IMR-90 (cell line): ENCODE measurements at regions not wholly inside any gene's neighbourhood (a gene's known extent, or its start where the extent isn't known, plus 50 kb on each side); places are given as distances from the start of the nearest gene placed in this dataset.

Experiments used
- ATAC-seq: fragments of 200-7000 bp; cut with Tn5 transposase; 2 replicates; pipeline ENCODE4 v1.9.1; 2020; ENCODE audit warnings: low read depth, mild to moderate bottlenecking, moderate library complexity
- BruUV-seq: library from RNA; stranded (reverse); fragments of 400-500 nt; replicated peaks from 2 replicates; lab custom pipeline; 2021; lab: Mats Ljungman, UMichigan
- CTCF ChIA-PET: fragments of 300-600 bp; formaldehyde crosslinking; extraction: SDS; loops from one replicate; lab custom pipeline; 2021; ENCODE audit warnings: antibody characterized with exemption; lab: Yijun Ruan, JAX
- POLR2A ChIA-PET: fragments of 300-600 bp; sonication (Branson Sonifier 250); formaldehyde crosslinking; loops from one replicate; lab custom pipeline; 2022; ENCODE audit warnings: antibody characterized with exemption; ENCODE audit not compliant: unreplicated experiment; lab: Charles Lee
- DNase-seq: peaks from one replicate; pipeline ENCODE4 v3.0.0; 2013
- H2AFZ ChIP-seq: replicated peaks from 2 replicates; pipeline ENCODE3; 2013; ENCODE audit warnings: low read length, mild to moderate bottlenecking; ENCODE audit not compliant: poor library complexity
- H2AK5ac ChIP-seq: 2 replicates; pipeline ENCODE4 v1.6.1; 2013; ENCODE audit warnings: low read depth, low read length, inconsistent platforms
- H2AK9ac ChIP-seq: replicated peaks from 2 replicates; pipeline ENCODE3; 2013; ENCODE audit warnings: mild to moderate bottlenecking, low read depth, low read length, moderate library complexity; ENCODE audit not compliant: poor library complexity
- H2BK120ac ChIP-seq: 2 replicates; pipeline ENCODE4 v1.6.1; 2013; ENCODE audit warnings: low read depth, low read length, inconsistent platforms
- H2BK15ac ChIP-seq: 3 replicates; pipeline ENCODE4 v1.6.1; 2013; ENCODE audit warnings: low read depth, low read length, inconsistent platforms
- H2BK20ac ChIP-seq: 2 replicates; pipeline ENCODE4 v1.6.1; 2013; ENCODE audit warnings: low read depth, mild to moderate bottlenecking, inconsistent platforms, low read length, moderate library complexity
- H2BK5ac ChIP-seq: 2 replicates; pipeline ENCODE4 v1.6.1; 2013; ENCODE audit warnings: mild to moderate bottlenecking, low read depth, low read length, inconsistent platforms; ENCODE audit not compliant: poor library complexity, severe bottlenecking
- H3K14ac ChIP-seq: replicated peaks from 2 replicates; pipeline ENCODE4 v1.6.1; 2013; ENCODE audit warnings: low read depth, low read length, inconsistent platforms
- H3K18ac ChIP-seq: 2 replicates; pipeline ENCODE4 v1.6.1; 2013; ENCODE audit warnings: low read depth, low read length, control low read depth
- H3K23ac ChIP-seq: 2 replicates; pipeline ENCODE4 v1.6.1; 2013; ENCODE audit warnings: low read depth, low read length, inconsistent platforms
- H3K27ac ChIP-seq: 2 replicates; pipeline ENCODE4 v1.5.1; 2013; ENCODE audit warnings: mild to moderate bottlenecking, control low read depth, low read length; ENCODE audit not compliant: insufficient read depth
- H3K27me3 ChIP-seq: 2 replicates; pipeline ENCODE4 v1.6.1; 2013; ENCODE audit warnings: low read length; ENCODE audit not compliant: control insufficient read depth, insufficient read depth
- H3K36me3 ChIP-seq: 2 replicates; pipeline ENCODE4 v1.6.1; 2013; ENCODE audit warnings: low read length, mixed read lengths; ENCODE audit not compliant: control insufficient read depth, insufficient read depth
- H3K4ac ChIP-seq: 2 replicates; pipeline ENCODE4 v1.6.1; 2013; ENCODE audit warnings: low read depth, low read length, inconsistent platforms
- H3K4me1 ChIP-seq: 2 replicates; pipeline ENCODE4 v1.6.1; 2013; ENCODE audit warnings: low read length, mixed read lengths; ENCODE audit not compliant: control insufficient read depth, insufficient read depth
- H3K4me2 ChIP-seq: 2 replicates; pipeline ENCODE4 v1.6.1; 2013; ENCODE audit warnings: low read depth, mild to moderate bottlenecking, control low read depth, low read length, moderate library complexity
- H3K4me3 ChIP-seq: 2 replicates; pipeline ENCODE4 v1.5.1; 2013; ENCODE audit warnings: low read depth, mild to moderate bottlenecking, control low read depth, low read length, moderate library complexity; ENCODE audit not compliant: insufficient read depth
- H3K56ac ChIP-seq: 2 replicates; pipeline ENCODE4 v1.6.1; 2013; ENCODE audit warnings: low read length, inconsistent platforms; ENCODE audit not compliant: insufficient read depth; ENCODE audit errors: extremely low read depth
- H3K79me1 ChIP-seq, 2 experiments: 2 replicates each; pipeline ENCODE4 v1.6.1; 2013; ENCODE audit warnings: low read length in 2 of 2, inconsistent platforms in 1 of 2, low read depth in 1 of 2
- H3K9ac ChIP-seq: 2 replicates; pipeline ENCODE4 v1.6.1; 2013; ENCODE audit warnings: low read depth, low read length, control low read depth
- H3K9me1 ChIP-seq: 2 replicates; pipeline ENCODE4 v1.6.1; 2013; ENCODE audit warnings: low read length, inconsistent platforms; ENCODE audit not compliant: insufficient read depth
- H3K9me3 ChIP-seq: 2 replicates; pipeline ENCODE4 v1.6.1; 2013; ENCODE audit warnings: low read length; ENCODE audit not compliant: control insufficient read depth, insufficient read depth
- H4K20me1 ChIP-seq: 2 replicates; pipeline ENCODE4 v1.6.1; 2013; ENCODE audit warnings: low read length, inconsistent platforms; ENCODE audit not compliant: insufficient read depth
- H4K5ac ChIP-seq: 2 replicates; pipeline ENCODE4 v1.6.1; 2013; ENCODE audit warnings: mild to moderate bottlenecking, low read depth, low read length, control low read depth
- H4K8ac ChIP-seq, 2 experiments: 2 replicates each; pipeline ENCODE4 v1.6.1; 2013; ENCODE audit warnings: low read depth in 2 of 2, low read length in 2 of 2, control low read depth in 1 of 2, inconsistent platforms in 1 of 2
- H4K91ac ChIP-seq: 2 replicates; pipeline ENCODE4 v1.6.1; 2013; ENCODE audit warnings: low read depth, low read length, inconsistent platforms; ENCODE audit not compliant: insufficient read depth
- BHLHE40 ChIP-seq: fragments of 150-350 bp; IDR thresholded peaks from 2 replicates; pipeline ENCODE4 v1.6.1; 2016; ENCODE audit warnings: mild to moderate bottlenecking, low read depth, low read length
- CHD1 ChIP-seq: IDR thresholded peaks from 2 replicates; pipeline ENCODE4 v1.6.1; 2012; ENCODE audit warnings: low read depth, low read length, improper control_type of control experiment
- RAD21 ChIP-seq: IDR thresholded peaks from 2 replicates; pipeline ENCODE4 v1.6.1; 2012; ENCODE audit warnings: low read length, improper control_type of control experiment
- RCOR1 ChIP-seq: IDR thresholded peaks from 2 replicates; pipeline ENCODE4 v1.6.1; 2012; ENCODE audit warnings: mild to moderate bottlenecking, low read length, improper control_type of control experiment; ENCODE audit not compliant: insufficient replicate concordance
- WGBS, 2 experiments: methylation state at CpG; one replicate each; pipeline versions ENCODE4 v1.1.5 to v1.1.7; 2013; ENCODE audit warnings: missing lambda C conversion rate in 2 of 2; ENCODE audit not compliant: insufficient read length in 1 of 2; ENCODE audit errors: extremely low coverage in 2 of 2; 5-methylcytosine and 5-hydroxymethylcytosine counted together
- dilution Hi-C: fragments of 300-500 bp; cut with HindIII; formaldehyde crosslinking; loops from one replicate; pipeline ENCODE4 v1.14.3; 2018; ENCODE audit warnings: low sequenced_read_pairs; ENCODE audit not compliant: unreplicated experiment
- in situ Hi-C: fragments of 300-500 bp; cut with MboI; formaldehyde crosslinking; loops from 3 replicates; pipeline ENCODE4 v1.14.3; 2019; ENCODE audit warnings: low sequenced_read_pairs, inconsistent platforms, mixed read lengths
- intact Hi-C: fragments of 100-400 bp; cut with micrococcal nuclease; formaldehyde crosslinking; loops from 2 replicates; pipeline ENCODE4 v1.10.0; 2022

DNA sequence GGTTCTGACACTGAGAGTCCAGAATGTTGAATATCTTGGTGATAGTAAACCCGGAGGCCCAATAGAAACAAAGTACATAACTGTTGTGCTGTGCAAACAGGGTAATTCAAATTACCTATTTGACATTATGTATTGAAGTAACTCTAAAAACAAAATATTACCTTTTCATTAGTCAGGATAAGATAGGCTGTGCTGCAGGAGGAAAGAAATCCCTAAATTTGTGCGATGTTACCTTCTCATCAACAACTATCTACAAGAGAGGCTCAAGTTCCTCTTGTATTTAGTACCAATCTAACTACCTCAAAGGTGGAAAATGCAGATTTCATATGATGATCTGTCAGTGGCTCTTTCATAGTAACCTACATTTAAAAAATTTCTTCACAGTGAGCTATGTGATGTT, 367.2 kb downstream of the ZFHX3 start:
- no CpG with 5 or more reads among the region's 2 CpGs for WGBS, 2 experiments
- in situ Hi-C loops, result no loop called here
- H3K9me3 ChIP-seq, result no peaks in the 10 kb centered on the region
- TF ChIP-seq BHLHE40, result no peak
- no peak for TF ChIP-seq RCOR1
- TF ChIP-seq CHD1, result no peak
- TF ChIP-seq RAD21, result no peak
- H3K4me3 ChIP-seq, result no peak overlapping the region
- H4K91ac ChIP-seq, result no peak overlapping the region
- no peak overlapping the region for H3K23ac ChIP-seq
- H3K14ac ChIP-seq, result no peak overlapping the region
- no peak overlapping the region for H3K4ac ChIP-seq
- no peak overlapping the region for H2BK120ac ChIP-seq
- H3K4me2 ChIP-seq, result no peak overlapping the region
- H2AFZ ChIP-seq, result no peak overlapping the region
- CTCF ChIA-PET, result no interaction called here
- H3K4me1 ChIP-seq, result 0 out of 2 replicates have a peak, but pooled peaks cover 3% of the 10 kb centered on the region
- no peaks in the 10 kb centered on the region for H3K27me3 ChIP-seq
- dilution Hi-C loops, result no loop called here
- H4K5ac ChIP-seq, result no peak overlapping the region
- no peak overlapping the region for H2BK5ac ChIP-seq
- POLR2A ChIA-PET, result no interaction called here
- intact Hi-C loops, result loop anchor here (10.0 kb wide), 1 partner anchor 1194 kb away; no protein-coding TSS in a partner anchor
- no peak overlapping the region for H2BK15ac ChIP-seq
- no peak overlapping the region for H3K18ac ChIP-seq
- no peak overlapping the region for H3K27ac ChIP-seq
- no peaks in the 10 kb centered on the region for H3K9me1 ChIP-seq
- H3K36me3 ChIP-seq, result no peaks in the 10 kb centered on the region
- H2AK9ac ChIP-seq, result no peak overlapping the region
- no peak overlapping the region for H4K8ac ChIP-seq
- H2AK5ac ChIP-seq, result no peak overlapping the region
- no peaks in the 10 kb centered on the region for H4K20me1 ChIP-seq
- DNase-seq (no peak), ATAC-seq (no peak)
- no peak overlapping the region for H3K9ac ChIP-seq
- no peak overlapping the region for H3K56ac ChIP-seq
- H2BK20ac ChIP-seq, result no peak overlapping the region
- no TSS peak for BruUV-seq
- no peaks in the 10 kb centered on the region for H3K79me1 ChIP-seq
